HG03521 (cell line): ENCODE measurements at regions not wholly inside any gene's neighbourhood (a gene's known extent, or its start where the extent isn't known, plus 50 kb on each side); places are given as distances from the start of the nearest gene placed in this dataset.

ENCODE experiments used
- ATAC-seq: cut with Tn5 transposase; IDR thresholded peaks from one replicate; pipeline ENCODE4 v1.9.1; 2021; ENCODE audit warnings: mild to moderate bottlenecking, moderate library complexity; ENCODE audit not compliant: unreplicated experiment

GRCh38 chr5:144886668-144887067 is 716.0 kb downstream of the KCTD16 start:
- no peak for ATAC-seq

- no peak for ATAC-seq
Observed at GRCh38 chr5:144882739-144883283, 712.1 kb downstream of the KCTD16 start.

DNA sequence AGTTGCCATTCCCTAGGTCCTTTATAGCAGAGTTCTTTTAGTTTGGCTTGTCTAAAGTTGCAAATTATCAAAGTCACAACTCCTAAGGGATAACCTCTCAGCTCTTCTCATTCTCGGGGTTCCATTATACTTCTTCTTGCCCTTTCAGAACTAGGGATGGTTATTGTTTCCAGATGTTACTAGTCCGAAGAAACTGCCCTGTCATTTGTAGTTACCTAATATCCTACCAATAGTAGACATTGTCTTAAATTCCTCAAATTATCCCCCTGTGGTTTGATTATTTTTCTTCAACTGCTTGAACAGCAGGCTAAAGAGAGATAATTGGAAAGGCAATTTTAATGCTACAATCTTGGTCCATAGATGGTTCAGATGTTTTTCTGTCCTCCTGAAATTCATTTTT is 709.8 kb downstream of the KCTD16 start:
- ATAC-seq: no peak

DNA sequence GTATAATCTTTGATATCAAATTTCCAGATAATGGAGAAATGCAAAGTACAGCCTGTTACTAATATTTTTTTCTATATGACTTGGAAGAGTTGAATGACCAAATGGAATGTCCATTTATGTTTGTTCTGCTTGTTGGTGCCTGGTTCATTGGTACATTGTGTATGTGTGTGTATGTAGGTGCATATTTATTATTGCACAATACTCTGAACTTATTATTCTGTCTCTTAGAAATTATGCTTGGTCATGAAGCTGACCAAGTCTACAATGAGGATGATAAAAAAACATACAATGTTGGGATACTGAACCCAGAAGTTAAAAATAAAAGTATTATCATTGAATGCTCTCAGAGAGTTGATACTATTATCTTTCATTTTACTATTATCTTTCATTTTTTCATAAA is 706.3 kb downstream of the KCTD16 start:
- ATAC-seq: no peak

GRCh38 chr5:144873076-144873475 is 702.4 kb downstream of the KCTD16 start:
- no peak for ATAC-seq

DNA sequence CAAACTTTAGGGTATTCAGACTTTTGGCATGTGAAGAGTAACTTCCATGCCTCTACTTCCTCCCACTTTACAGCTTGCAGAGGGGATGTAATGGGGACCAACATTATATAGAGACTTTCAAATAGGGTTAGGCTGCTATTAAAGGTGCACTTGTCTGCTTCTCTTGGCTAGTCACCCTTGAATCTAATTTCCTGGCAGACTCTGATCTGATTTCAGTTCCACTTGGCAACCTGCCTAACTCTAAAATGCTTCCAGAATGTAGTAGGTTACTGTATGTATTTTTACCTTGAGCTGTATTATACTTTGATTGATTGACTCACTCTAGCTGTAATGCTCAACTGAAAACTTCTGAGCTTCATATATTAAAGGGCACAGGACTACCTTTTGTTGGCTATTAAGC is 693.4 kb downstream of the KCTD16 start:
- no peak for ATAC-seq

- no peak for ATAC-seq
Observed at GRCh38 chr5:144857454-144857853, 686.8 kb downstream of the KCTD16 start.

- ATAC-seq: no peak
Observed at GRCh38 chr5:144844086-144844485, 673.4 kb downstream of the KCTD16 start.

DNA sequence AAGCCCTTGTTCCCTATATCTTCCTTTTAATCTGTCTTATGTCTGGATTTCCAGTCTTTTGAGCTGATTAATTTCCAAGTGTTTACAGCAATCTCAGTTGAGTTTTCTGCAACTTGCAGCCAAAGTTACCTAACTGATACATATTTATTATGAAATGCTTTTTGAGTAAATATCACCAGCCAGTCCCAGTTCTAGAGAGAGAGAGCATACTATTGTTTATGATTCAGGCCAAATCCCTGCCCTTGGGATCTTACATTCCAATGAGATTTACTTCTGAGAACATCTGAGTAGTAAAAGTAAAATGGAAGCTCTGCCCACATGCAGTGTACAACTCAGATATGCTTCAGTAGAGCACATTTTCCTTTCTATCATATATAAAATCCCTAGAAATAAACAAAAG is 661.7 kb downstream of the KCTD16 start:
- ATAC-seq: no peak

- no peak for ATAC-seq
Observed at GRCh38 chr5:144831650-144832049, 661.0 kb downstream of the KCTD16 start.

DNA sequence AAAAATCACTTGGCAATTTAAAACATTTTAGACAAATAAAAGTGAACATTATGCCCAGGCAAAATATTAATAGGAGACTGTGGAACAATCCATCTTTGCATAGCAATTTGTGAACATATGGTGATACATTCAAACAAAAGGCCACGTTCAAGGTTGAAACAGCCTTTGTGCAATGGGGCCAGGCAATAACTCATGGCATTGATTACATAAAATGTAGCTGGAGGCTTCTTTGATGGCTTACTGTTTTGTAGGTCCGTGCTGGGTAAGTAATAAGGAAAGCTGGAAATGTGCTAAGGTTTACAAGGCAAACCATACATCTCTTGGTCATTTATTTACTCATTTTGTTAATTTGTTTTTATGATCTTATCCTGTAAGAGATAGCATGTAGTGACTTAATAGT is 651.8 kb downstream of the KCTD16 start:
- no peak for ATAC-seq

GRCh38 chr5:144820278-144820677 is 649.6 kb downstream of the KCTD16 start:
- ATAC-seq: no peak

- ATAC-seq: no peak
Observed at GRCh38 chr5:144815131-144815530, 644.5 kb downstream of the KCTD16 start.

DNA sequence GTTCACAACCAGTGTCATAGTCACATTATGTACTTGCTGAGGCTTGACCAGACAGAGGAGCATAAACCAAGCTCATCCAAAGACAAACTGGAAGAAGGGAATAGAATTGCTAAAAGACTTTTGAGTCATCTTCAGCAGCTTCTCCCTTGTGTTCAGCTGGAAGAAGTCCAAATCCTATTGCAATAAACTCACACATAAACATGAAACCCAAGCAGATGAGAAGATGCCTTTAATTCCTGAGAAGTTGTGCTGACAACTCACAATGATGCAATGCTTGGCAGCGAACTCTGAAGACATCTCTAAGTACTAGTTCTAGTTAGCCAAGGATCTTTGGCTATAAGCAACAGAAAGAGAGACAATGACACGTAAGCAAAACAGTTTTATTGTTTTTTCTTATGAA is 642.1 kb downstream of the KCTD16 start:
- ATAC-seq: no peak

DNA sequence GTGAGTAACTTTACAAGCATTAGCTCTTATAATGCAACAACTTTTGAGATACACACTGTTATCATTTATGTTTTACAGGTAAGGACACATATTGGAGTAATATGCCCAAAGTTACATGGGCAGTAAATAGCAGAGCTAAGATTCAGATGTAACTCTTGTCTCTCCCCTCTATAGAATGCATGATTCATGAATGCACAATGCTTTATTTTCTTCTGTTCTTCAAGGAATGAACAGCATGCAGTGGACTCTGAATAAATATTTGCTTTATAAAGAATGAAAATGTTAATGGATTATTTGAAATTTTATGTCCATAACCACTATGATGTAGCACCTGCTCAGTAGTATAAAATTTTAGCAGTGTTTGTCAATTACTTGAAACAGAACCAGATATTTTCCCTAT is 629.5 kb downstream of the KCTD16 start:
- ATAC-seq: no peak

- no peak for ATAC-seq
Observed at GRCh38 chr5:144798595-144798994, 627.9 kb downstream of the KCTD16 start.

GRCh38 chr5:144794922-144795321 is 624.2 kb downstream of the KCTD16 start:
- ATAC-seq: no peak

- ATAC-seq: no peak
Observed at GRCh38 chr5:144788556-144788955, 617.9 kb downstream of the KCTD16 start.

- no peak for ATAC-seq
Observed at GRCh38 chr5:144788046-144788445, 617.4 kb downstream of the KCTD16 start.

DNA sequence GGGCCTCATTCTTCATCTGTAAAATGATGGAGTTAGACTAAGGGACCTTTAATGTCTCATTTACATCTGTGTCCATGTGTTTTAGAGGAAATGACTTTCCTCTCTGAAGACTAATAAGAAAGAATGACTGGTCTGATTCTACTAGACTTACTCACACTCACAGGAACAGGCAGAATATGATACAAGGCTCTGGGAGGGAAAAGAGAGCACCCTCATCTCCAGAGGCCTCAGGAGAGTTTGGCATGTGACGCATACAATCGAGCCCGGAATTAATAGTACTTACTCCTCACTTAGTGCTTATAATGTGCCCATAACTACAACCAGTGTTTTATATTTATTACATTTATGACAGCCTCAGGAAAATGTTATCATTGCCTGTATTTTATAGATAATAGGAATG is 608.7 kb downstream of the KCTD16 start:
- no peak for ATAC-seq

GRCh38 chr5:144778561-144778960 is 607.9 kb downstream of the KCTD16 start:
- ATAC-seq: no peak

DNA sequence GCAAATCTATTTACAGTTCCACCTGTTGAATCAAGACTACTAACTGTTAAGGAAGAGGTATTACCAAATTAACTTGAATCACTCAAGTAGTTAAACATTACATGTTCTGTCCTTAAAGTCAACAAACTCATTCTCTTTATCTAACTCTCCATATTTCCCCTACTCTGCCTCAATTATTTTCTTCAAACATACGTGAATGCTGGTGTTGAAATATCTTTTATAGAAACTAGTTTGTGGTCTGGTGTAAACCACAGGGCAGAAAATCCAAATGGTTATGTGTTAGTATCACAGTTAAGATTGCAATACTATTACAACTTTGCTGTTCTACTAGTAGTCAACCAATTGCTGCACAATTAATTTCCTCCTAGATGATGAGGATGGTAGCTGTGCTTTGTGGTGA is 603.5 kb downstream of the KCTD16 start:
- ATAC-seq: no peak

DNA sequence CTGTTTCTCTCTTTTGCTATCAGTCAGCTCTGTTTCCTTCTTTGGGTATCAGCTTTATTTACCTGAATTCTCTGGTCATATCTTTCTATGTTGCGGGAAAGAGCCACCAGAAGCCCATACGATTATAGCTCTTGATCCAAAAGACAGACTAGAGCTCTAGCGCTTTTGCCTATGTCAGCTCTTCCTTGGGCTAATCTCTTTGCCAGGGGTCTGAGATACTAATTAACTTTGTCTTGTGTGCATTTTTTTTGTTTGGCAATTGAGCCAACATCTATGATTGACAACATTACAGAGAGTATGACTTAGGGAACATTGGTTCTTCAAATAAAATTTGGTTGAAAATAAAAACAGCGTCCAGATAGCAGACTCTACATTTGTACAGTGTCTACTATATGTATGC is 603.0 kb downstream of the KCTD16 start:
- no peak for ATAC-seq

DNA sequence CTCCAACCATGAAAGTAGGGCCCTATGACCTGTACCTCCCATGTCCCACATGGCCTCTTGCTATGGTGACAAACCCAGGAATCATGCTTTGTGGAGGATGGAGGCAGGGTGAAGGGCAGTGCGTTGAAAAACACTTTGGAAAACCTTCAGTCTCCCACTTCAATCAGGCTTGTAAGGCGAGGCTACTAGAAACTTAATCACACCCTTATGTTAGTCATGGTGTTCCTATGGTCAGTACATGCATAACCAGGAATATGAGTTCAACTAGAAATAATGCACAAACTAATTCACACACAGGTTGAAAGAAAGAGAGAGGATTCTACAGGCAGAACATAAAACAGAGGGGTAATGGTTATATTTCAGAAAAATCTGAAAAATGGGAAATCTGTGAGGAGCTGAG is 601.1 kb downstream of the KCTD16 start:
- no peak for ATAC-seq
